B cell (primary cell): ENCODE measurements at regions not wholly inside any gene's neighbourhood (a gene's known extent, or its start where the extent isn't known, plus 50 kb on each side); places are given as distances from the start of the nearest gene placed in this dataset.

ENCODE experiments used
- EZH2 ChIP-seq: IDR thresholded peaks from 2 replicates; pipeline ENCODE4 v1.6.1; 2012; ENCODE audit warnings: borderline replicate concordance, low read depth, mild to moderate bottlenecking, moderate library complexity, low read length; ENCODE audit not compliant: insufficient read depth, poor library complexity, severe bottlenecking
- TF ChIP-seq, protein P1 (sequence below): fragments of 200-600 bp; IDR thresholded peaks from one replicate; pipeline ENCODE4 v1.8.0; 2022; ENCODE audit warnings: antibody characterized with exemption, mild to moderate bottlenecking

DNA sequence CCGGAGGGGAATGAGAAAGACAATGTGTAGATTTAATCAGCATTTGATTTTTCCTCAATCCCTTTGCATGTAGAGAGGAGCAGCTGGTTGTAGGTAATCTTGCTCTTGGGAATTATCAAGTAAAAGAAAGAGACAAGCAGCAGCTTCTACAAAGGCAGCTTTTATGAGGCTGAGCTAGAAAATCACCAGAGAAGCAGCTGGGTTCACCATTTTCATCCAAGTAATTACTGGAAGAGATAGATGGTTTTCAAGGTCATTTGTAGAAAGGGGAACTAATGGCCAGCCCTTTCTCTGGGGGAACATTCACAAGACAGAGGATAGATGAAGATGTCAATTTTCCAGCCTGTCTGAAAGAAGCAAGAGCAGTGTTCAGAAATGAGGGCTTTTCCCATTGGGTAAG lies 113.0 kb downstream of the RND3 start:
- TF ChIP-seq, protein P1, sequence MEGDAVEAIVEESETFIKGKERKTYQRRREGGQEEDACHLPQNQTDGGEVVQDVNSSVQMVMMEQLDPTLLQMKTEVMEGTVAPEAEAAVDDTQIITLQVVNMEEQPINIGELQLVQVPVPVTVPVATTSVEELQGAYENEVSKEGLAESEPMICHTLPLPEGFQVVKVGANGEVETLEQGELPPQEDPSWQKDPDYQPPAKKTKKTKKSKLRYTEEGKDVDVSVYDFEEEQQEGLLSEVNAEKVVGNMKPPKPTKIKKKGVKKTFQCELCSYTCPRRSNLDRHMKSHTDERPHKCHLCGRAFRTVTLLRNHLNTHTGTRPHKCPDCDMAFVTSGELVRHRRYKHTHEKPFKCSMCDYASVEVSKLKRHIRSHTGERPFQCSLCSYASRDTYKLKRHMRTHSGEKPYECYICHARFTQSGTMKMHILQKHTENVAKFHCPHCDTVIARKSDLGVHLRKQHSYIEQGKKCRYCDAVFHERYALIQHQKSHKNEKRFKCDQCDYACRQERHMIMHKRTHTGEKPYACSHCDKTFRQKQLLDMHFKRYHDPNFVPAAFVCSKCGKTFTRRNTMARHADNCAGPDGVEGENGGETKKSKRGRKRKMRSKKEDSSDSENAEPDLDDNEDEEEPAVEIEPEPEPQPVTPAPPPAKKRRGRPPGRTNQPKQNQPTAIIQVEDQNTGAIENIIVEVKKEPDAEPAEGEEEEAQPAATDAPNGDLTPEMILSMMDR = no peak
- TF ChIP-seq EZH2 = no peak
